T-cell (primary cell): ENCODE measurements at regions not wholly inside any gene's neighbourhood (a gene's known extent, or its start where the extent isn't known, plus 50 kb on each side); places are given as distances from the start of the nearest gene placed in this dataset.
"Not testable (repeated sequence)": the region's sequence is repeated elsewhere in the genome, so short reads cannot be mapped to it uniquely, and the experiment has no call there.

Source experiments
- ATAC-seq, 4 experiments: fragments of 200-7000 bp in 3 of 4; fragments of 150-1000 bp in 1 of 4; cut with Tn5 transposase; replicated peaks in 1 of 4; 1 replicate in 3 of 4; 2 replicates in 1 of 4; pipeline ENCODE4 v1.10.0; 2021; ENCODE audit warnings: moderate library complexity in 3 of 4, mild to moderate bottlenecking in 2 of 4, moderate number of reproducible peaks in 1 of 4
- CTCF ChIA-PET, 2 donors: fragments of 300-600 bp; sonication (Branson Sonifier 250); formaldehyde crosslinking; loops; one replicate each; lab custom pipeline; 2022; ENCODE audit warnings: antibody characterized with exemption in 2 of 2; lab: Charles Lee
- POLR2A ChIA-PET, 2 donors: fragments of 300-600 bp; sonication (Branson Sonifier 250); formaldehyde crosslinking; loops; one replicate each; lab custom pipeline; 2022; ENCODE audit warnings: antibody characterized with exemption in 2 of 2; lab: Charles Lee
- DNase-seq, 35 experiments: peaks; one replicate each; pipeline versions ENCODE4 v3.0.0 to v3.0.0-alpha.2; 2013 to 2023
- H3K27ac ChIP-seq: one replicate; pipeline ENCODE4 v1.5.1; 2013; ENCODE audit warnings: low read length
- H3K27me3 ChIP-seq, 2 experiments: replicated peaks in 1 of 2; 1 replicate in 1 of 2; 2 replicates in 1 of 2; pipeline versions ENCODE4 v1.6.1 to v1.7.0; 2013; ENCODE audit warnings: low read length in 1 of 2, mixed read lengths in 1 of 2; ENCODE audit not compliant: control insufficient read depth in 2 of 2, insufficient read depth in 2 of 2; ENCODE audit errors: extremely low read depth in 1 of 2
- H3K36me3 ChIP-seq, 2 donors: 1 replicate in 1 of 2; 2 replicates in 1 of 2; pipeline versions ENCODE4 v1.6.1 to v1.7.0; 2013; ENCODE audit warnings: low read length in 1 of 2; ENCODE audit not compliant: control insufficient read depth in 2 of 2, insufficient read depth in 1 of 2; ENCODE audit errors: extremely low read depth in 1 of 2
- H3K4me1 ChIP-seq, 2 experiments: 1 replicate in 1 of 2; 2 replicates in 1 of 2; pipeline versions ENCODE4 v1.6.1 to v1.7.0; 2013; ENCODE audit warnings: low read length in 2 of 2, mixed read lengths in 1 of 2; ENCODE audit not compliant: insufficient read depth in 2 of 2, control insufficient read depth in 1 of 2; ENCODE audit errors: extremely low read depth in 1 of 2
- H3K4me3 ChIP-seq, 2 donors: 1 replicate in 1 of 2; 2 replicates in 1 of 2; pipeline versions ENCODE4 v1.5.1 to v1.7.0; 2013; ENCODE audit warnings: mild to moderate bottlenecking in 2 of 2, low read length in 1 of 2, moderate library complexity in 1 of 2; ENCODE audit not compliant: control insufficient read depth in 1 of 2; ENCODE audit errors: extremely low read depth in 1 of 2
- H3K9me3 ChIP-seq: 2 replicates; pipeline ENCODE4 v1.7.0; 2013
- H3K27ac Mint-ChIP-seq, 2 donors: one replicate each; pipeline ENCODE4 v1.8.0; 2020 to 2021; ENCODE audit warnings: mild to moderate bottlenecking in 2 of 2, mixed read lengths in 2 of 2
- H3K27me3 Mint-ChIP-seq, 2 donors: one replicate each; pipeline ENCODE4 v1.8.0; 2021 to 2022; ENCODE audit warnings: mixed read lengths in 2 of 2
- H3K36me3 Mint-ChIP-seq: one replicate; pipeline ENCODE4 v1.8.0; 2021; ENCODE audit warnings: mixed read lengths
- H3K4me1 Mint-ChIP-seq, 3 donors: one replicate each; pipeline ENCODE4 v1.8.0; 2020 to 2022; ENCODE audit warnings: mixed read lengths in 3 of 3, mild to moderate bottlenecking in 1 of 3
- H3K4me3 Mint-ChIP-seq, 3 donors: one replicate each; pipeline ENCODE4 v1.8.0; 2020 to 2022; ENCODE audit warnings: mild to moderate bottlenecking in 3 of 3, mixed read lengths in 3 of 3, moderate library complexity in 3 of 3
- H3K9me3 Mint-ChIP-seq, 3 donors: one replicate each; pipeline ENCODE4 v1.8.0; 2020 to 2022; ENCODE audit warnings: mixed read lengths in 3 of 3
- WGBS: methylation state at CpG from one replicate; pipeline ENCODE4 v1.1.5; 2013; ENCODE audit warnings: missing lambda C conversion rate; ENCODE audit not compliant: insufficient coverage; 5-methylcytosine and 5-hydroxymethylcytosine counted together

- no peaks in the 10 kb centered on the region for H3K4me1 Mint-ChIP-seq
- Histone ChIP-seq H3K9me3 (no peaks in the 10 kb centered on the region), H3K4me1 (no peaks in the 10 kb centered on the region), H3K36me3 (no peaks in the 10 kb centered on the region), H3K4me3 (no peak overlapping the region), H3K27me3 (no peaks in the 10 kb centered on the region), H3K27ac (no peak overlapping the region)
- no peaks in the 10 kb centered on the region for H3K27me3 Mint-ChIP-seq
- H3K27ac Mint-ChIP-seq = no peak overlapping the region
- CTCF ChIA-PET = no interaction called here
- no peak for ATAC-seq
- DNase-seq = no peak
- H3K36me3 Mint-ChIP-seq = no peaks in the 10 kb centered on the region
- POLR2A ChIA-PET = no interaction called here
- H3K9me3 Mint-ChIP-seq = peaks cover 9 to 21% (median 20%) of the 10 kb centered on the region in 3 donors
- 61% methylated on average over 2 of the region's 3 CpGs for WGBS
- H3K4me3 Mint-ChIP-seq = no peak overlapping the region
Measured at GRCh38 chr5:85656050-85656449, 961.7 kb upstream of the COX7C start.

DNA sequence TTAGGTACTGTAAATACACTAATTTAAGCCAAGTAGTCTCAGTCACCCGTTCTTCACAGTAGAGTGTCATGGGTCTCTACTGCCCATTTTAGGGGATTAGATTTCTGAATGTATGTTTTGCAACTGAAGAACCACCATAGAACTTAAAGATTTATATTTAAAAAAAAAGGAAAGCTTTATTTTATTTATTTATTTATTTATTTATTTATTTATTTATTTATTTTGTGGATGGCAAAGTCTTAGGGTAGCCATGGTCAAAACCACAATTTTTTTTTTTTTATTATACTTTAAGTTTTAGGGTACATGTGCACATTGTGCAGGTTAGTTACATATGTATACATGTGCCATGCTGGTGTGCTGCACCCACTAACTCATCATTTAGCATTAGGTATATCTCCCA, 960.4 kb upstream of the COX7C start:
- CTCF ChIA-PET = not testable (repeated sequence)

GRCh38 chr5:85662969-85663707, 954.6 kb upstream of the COX7C start:
- H3K4me3 Mint-ChIP-seq, H3K4me3 ChIP-seq, H3K4me1 Mint-ChIP-seq, H3K27ac Mint-ChIP-seq, H3K36me3 Mint-ChIP-seq, H3K36me3 ChIP-seq, H3K4me1 ChIP-seq, H3K27me3 ChIP-seq, H3K9me3 Mint-ChIP-seq, H3K27me3 Mint-ChIP-seq, ATAC-seq, DNase-seq, H3K9me3 ChIP-seq, POLR2A ChIA-PET, CTCF ChIA-PET, H3K27ac ChIP-seq: not testable (repeated sequence)
- 85% methylated on average over 7 of the region's 29 CpGs for WGBS

More for the DNA sequence above, 960.4 kb upstream of the COX7C start:
- H3K9me3 ChIP-seq, H3K4me1 ChIP-seq, ATAC-seq, H3K4me1 Mint-ChIP-seq, POLR2A ChIA-PET, H3K27ac Mint-ChIP-seq, H3K4me3 Mint-ChIP-seq, H3K36me3 Mint-ChIP-seq, H3K27ac ChIP-seq, H3K4me3 ChIP-seq, H3K27me3 ChIP-seq, DNase-seq, H3K36me3 ChIP-seq, H3K27me3 Mint-ChIP-seq: not testable (repeated sequence)
- peaks cover 9 to 24% (median 21%) of the 10 kb centered on the region in 3 donors for H3K9me3 Mint-ChIP-seq
- no CpG with 5 or more reads among the region's 1 CpG for WGBS

DNA sequence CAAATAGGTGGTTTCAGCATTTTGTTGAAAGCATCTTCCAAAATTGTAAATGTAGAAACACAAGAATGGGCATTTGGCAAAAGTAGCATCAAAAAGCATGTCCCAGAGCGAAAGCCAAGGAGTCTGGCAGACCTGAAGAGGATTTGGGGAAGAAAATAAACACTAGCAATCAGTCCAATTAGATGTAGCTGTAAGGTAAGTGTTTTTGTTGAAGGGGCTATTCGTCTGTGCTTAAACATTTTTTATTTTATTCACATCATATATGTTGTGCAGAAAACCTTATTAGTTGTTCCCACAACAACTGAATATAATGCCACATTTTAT, 954.1 kb upstream of the COX7C start:
- Histone ChIP-seq H3K27me3 (no peaks in the 10 kb centered on the region), H3K36me3 (no peaks in the 10 kb centered on the region), H3K4me3 (no peak overlapping the region), H3K4me1 (no peaks in the 10 kb centered on the region), H3K27ac (no peak overlapping the region), H3K9me3 (no peaks in the 10 kb centered on the region)
- Mint-ChIP-seq H3K36me3 (no peaks in the 10 kb centered on the region), H3K4me3 (no peak overlapping the region), H3K27me3 (no peaks in the 10 kb centered on the region), H3K4me1 (no peaks in the 10 kb centered on the region), H3K9me3 (peaks cover 2 to 10% (median 8%) of the 10 kb centered on the region in 3 donors), H3K27ac (no peak overlapping the region)
- ATAC-seq (no peak), DNase-seq (no peak)
- 50% methylated on average over 1 of the region's 2 CpGs for WGBS
- ChIA-PET CTCF (no interaction called here), POLR2A (no interaction called here)

- Histone ChIP-seq H3K27ac (no peak overlapping the region), H3K4me3 (no peak overlapping the region), H3K36me3 (no peaks in the 10 kb centered on the region), H3K27me3 (no peaks in the 10 kb centered on the region), H3K9me3 (no peaks in the 10 kb centered on the region), H3K4me1 (no peaks in the 10 kb centered on the region)
- H3K4me1 Mint-ChIP-seq = no peaks in the 10 kb centered on the region
- ATAC-seq = no peak
- no peak overlapping the region for H3K27ac Mint-ChIP-seq
- no peaks in the 10 kb centered on the region for H3K36me3 Mint-ChIP-seq
- H3K27me3 Mint-ChIP-seq = no peaks in the 10 kb centered on the region
- H3K9me3 Mint-ChIP-seq = peaks cover 2 to 9% (median 8%) of the 10 kb centered on the region in 3 donors
- ChIA-PET POLR2A (no interaction called here), CTCF (no interaction called here)
- no peak overlapping the region for H3K4me3 Mint-ChIP-seq
- DNase-seq = no peak
Measured at GRCh38 chr5:85670417-85670816, 947.3 kb upstream of the COX7C start.

GRCh38 chr5:85671223-85671970, 946.3 kb upstream of the COX7C start:
- ATAC-seq (no peak), DNase-seq (no peak)
- Mint-ChIP-seq H3K9me3 (peaks cover 3 to 12% (median 4%) of the 10 kb centered on the region in 3 donors), H3K36me3 (no peaks in the 10 kb centered on the region), H3K27ac (no peak overlapping the region), H3K4me1 (no peaks in the 10 kb centered on the region), H3K4me3 (no peak overlapping the region), H3K27me3 (no peaks in the 10 kb centered on the region)
- Histone ChIP-seq H3K9me3 (no peaks in the 10 kb centered on the region), H3K36me3 (no peaks in the 10 kb centered on the region), H3K27me3 (no peaks in the 10 kb centered on the region), H3K4me3 (no peak overlapping the region), H3K4me1 (no peaks in the 10 kb centered on the region), H3K27ac (no peak overlapping the region)
- no CpG with 5 or more reads among the region's 3 CpGs for WGBS
- ChIA-PET POLR2A (no interaction called here), CTCF (no interaction called here)
